Left ventricle myocardium inferior (tissue), 1 donor: ENCODE measurements at regions not wholly inside any gene's neighbourhood (a gene's known extent, or its start where the extent isn't known, plus 50 kb on each side); places are given as distances from the start of the nearest gene placed in this dataset.

Experiments
- DNase-seq: peaks from one replicate; pipeline ENCODE4 v3.0.0-alpha.2; 2020
- H3K27ac ChIP-seq: fragments of 200-600 bp; replicated peaks from 2 replicates; pipeline ENCODE4 v1.8.0; 2021
- H3K27me3 ChIP-seq: fragments of 200-600 bp; 2 replicates; pipeline ENCODE4 v1.8.0; 2021; ENCODE audit warnings: low read depth
- H3K36me3 ChIP-seq: fragments of 200-600 bp; 2 replicates; pipeline ENCODE4 v1.8.0; 2021
- H3K4me1 ChIP-seq: fragments of 200-600 bp; 2 replicates; pipeline ENCODE4 v1.8.0; 2021
- H3K4me3 ChIP-seq: fragments of 200-600 bp; 2 replicates; pipeline ENCODE4 v1.8.0; 2021; ENCODE audit warnings: mild to moderate bottlenecking, moderate library complexity
- H3K9me3 ChIP-seq: fragments of 200-600 bp; replicated peaks from 2 replicates; pipeline ENCODE4 v1.8.0; 2021
- CTCF ChIP-seq: fragments of 200-600 bp; IDR thresholded peaks from 2 replicates; pipeline ENCODE4 v1.8.0; 2021; ENCODE audit warnings: antibody characterized with exemption, mild to moderate bottlenecking, borderline replicate concordance
- intact Hi-C: fragments of 100-400 bp; cut with micrococcal nuclease; formaldehyde crosslinking; loops from one replicate; pipeline ENCODE4 v1.11.0; 2022
- donor health status: DM: no; HTN: yes; CAD: no; lungs with severe emphysema.

DNA sequence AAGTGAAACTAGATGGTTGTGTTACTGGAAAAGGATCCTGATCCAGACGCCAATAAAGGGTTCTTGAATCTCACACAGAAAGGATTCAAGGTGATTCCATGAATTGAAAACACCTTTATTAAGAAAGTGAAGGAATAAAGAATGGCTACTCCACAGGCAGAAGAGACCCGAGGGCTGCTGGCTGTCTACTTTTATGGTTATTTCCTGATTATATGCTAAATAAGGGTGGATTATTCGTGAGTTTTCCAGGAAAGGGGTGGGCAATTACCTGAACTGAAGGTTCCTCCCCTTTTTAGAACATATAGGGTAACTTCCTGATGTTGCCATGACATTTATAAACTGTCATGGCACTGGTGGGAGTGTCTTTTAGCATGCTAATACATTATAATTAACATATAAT, 50.9 kb upstream of the WARS2 start:
- no peaks in the 10 kb centered on the region for H3K27me3 ChIP-seq
- peaks cover 6% of the 10 kb centered on the region for H3K36me3 ChIP-seq
- no peak overlapping the region for H3K27ac ChIP-seq
- H3K4me3 ChIP-seq: no peak overlapping the region
- H3K4me1 ChIP-seq: no peaks in the 10 kb centered on the region
- TF ChIP-seq CTCF: no peak
- intact Hi-C loops: no loop called here
- peaks cover 4% of the 10 kb centered on the region for H3K9me3 ChIP-seq
- no peak for DNase-seq

DNA sequence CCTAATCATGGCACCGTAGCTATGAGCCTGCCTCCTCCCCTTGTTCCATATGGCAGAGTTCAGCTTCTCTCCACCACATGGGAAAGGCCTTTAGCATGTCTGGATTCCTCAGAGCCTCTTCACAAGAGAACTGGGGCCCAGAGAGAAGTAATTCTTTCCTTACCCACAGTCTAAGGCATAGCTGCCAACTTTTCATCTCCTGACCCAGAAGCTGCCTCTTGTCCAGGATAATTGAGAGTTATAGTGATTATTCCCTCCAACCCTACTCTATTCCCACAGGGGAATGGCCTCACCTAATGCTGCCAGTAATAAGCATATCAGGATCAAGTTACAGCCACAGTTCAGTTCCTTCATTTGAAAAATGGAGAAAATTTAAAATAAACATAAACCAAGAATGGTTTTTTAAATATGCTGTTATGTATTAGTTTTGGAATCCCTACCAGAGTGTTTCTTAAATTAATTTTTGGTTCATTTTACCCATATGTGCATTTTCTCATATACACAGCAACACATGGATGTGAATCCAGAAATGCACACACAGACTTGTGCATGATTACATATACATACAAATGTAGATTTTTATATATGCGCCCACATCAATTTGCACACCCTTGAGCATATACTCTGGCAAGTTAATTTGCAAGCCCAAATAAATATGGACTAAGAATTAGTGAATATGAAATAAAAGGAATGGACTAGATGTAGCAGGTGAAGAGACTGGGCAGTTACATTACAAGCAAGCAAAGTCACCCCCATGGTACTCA, 63.9 kb upstream of the WARS2 start:
- intact Hi-C loops: no loop called here
- Histone ChIP-seq H3K36me3 (no peaks in the 10 kb centered on the region), H3K4me3 (no peak overlapping the region), H3K9me3 (peaks cover 14% of the 10 kb centered on the region), H3K4me1 (no peaks in the 10 kb centered on the region), H3K27ac (no peak overlapping the region), H3K27me3 (no peaks in the 10 kb centered on the region)
- no peak for DNase-seq
- TF ChIP-seq CTCF: no peak

DNA sequence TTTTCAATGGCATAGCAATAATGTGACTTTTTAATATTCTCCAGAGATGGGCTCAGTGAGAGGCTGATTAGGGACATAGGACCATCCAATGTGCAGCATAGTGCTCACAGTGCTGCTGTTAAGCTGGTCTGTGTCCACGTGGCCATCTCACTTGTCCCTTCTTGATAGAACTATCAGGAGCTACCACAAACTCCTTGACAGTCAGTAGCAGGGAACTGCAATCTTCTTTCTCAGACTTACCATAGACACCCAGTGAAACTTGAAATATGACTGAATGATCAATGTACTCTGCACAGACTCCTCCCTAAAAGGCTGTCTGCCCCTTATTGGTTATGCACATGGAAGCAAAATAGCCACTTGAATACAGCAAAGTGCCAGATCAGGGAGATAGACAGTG, 64.5 kb upstream of the WARS2 start:
- H3K36me3 ChIP-seq: no peaks in the 10 kb centered on the region
- no peak for DNase-seq
- no peak overlapping the region for H3K4me3 ChIP-seq
- no peak overlapping the region for H3K27ac ChIP-seq
- peaks cover 9% of the 10 kb centered on the region for H3K9me3 ChIP-seq
- H3K27me3 ChIP-seq: no peaks in the 10 kb centered on the region
- intact Hi-C loops: no loop called here
- H3K4me1 ChIP-seq: no peaks in the 10 kb centered on the region
- TF ChIP-seq CTCF: no peak

DNA sequence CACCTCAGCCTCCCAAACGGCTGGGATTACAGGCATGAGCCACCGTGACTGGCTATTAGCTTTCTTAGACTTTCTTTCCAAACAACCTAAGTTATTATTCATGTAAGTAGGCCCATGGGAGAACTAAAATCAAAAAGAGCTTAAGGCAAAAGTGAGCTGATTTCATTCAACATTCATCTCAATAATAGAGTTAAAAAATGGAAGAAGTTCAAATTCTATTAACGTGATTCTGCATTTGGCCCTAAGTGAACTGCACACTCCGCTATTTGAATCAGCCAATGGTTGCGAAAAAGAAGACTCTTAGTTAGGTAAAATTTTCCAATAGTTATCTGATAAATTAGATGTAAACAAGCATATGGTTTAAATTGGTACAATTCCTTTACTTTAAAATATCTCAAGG, 68.6 kb upstream of the WARS2 start:
- no peaks in the 10 kb centered on the region for H3K4me1 ChIP-seq
- no peak for TF ChIP-seq CTCF
- peaks cover 5% of the 10 kb centered on the region for H3K9me3 ChIP-seq
- no peaks in the 10 kb centered on the region for H3K36me3 ChIP-seq
- intact Hi-C loops: no loop called here
- no peak for DNase-seq
- no peak overlapping the region for H3K4me3 ChIP-seq
- no peaks in the 10 kb centered on the region for H3K27me3 ChIP-seq
- no peak overlapping the region for H3K27ac ChIP-seq

- H3K4me1 ChIP-seq: no peaks in the 10 kb centered on the region
- no peak overlapping the region for H3K4me3 ChIP-seq
- TF ChIP-seq CTCF: no peak
- no peaks in the 10 kb centered on the region for H3K27me3 ChIP-seq
- no peaks in the 10 kb centered on the region for H3K36me3 ChIP-seq
- H3K27ac ChIP-seq: no peak overlapping the region
- peaks cover 5% of the 10 kb centered on the region for H3K9me3 ChIP-seq
- no peak for DNase-seq
- intact Hi-C loops: no loop called here
Observed at GRCh38 chr1:119209596-119210295, 69.3 kb upstream of the WARS2 start.
